Mammary epithelial cell (primary cell): ENCODE measurements at regions not wholly inside any gene's neighbourhood (a gene's known extent, or its start where the extent isn't known, plus 50 kb on each side); places are given as distances from the start of the nearest gene placed in this dataset.

Experiments
- EZH2 ChIP-seq: IDR thresholded peaks from 2 replicates; pipeline ENCODE4 v1.6.1; 2012; ENCODE audit warnings: low read length, inconsistent platforms, borderline replicate concordance
- TF ChIP-seq, protein P1 (sequence below), 2 donors: IDR thresholded peaks in 1 of 2; conservative IDR thresholded peaks in 1 of 2; 2 replicates each; pipeline ENCODE4 v1.5.1; 2011 to 2012; ENCODE audit warnings: inconsistent platforms in 2 of 2, low read length in 2 of 2, mild to moderate bottlenecking in 2 of 2, control low read depth in 1 of 2, low read depth in 1 of 2; ENCODE audit not compliant: insufficient read depth in 1 of 2; ENCODE audit errors: extremely low read depth in 1 of 2

DNA sequence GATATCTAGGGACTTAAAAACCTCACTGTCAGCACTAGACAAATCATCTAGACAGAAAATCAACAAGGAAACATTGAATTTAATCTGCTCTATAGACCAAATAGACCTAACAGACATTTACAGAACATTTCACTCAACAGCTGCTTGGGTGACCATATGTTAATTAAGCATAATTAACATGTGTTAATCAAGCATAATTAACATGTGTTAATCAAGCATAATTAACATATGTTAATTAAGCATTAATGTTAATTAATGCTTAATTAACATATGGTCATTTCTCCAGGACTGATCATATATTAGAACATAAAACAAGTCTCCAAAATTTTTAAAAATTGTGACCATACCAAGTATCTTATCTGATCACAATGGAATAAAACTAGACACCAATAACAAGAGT, 137.3 kb upstream of the MME start:
- TF ChIP-seq EZH2 = no peak
- TF ChIP-seq, protein P1, sequence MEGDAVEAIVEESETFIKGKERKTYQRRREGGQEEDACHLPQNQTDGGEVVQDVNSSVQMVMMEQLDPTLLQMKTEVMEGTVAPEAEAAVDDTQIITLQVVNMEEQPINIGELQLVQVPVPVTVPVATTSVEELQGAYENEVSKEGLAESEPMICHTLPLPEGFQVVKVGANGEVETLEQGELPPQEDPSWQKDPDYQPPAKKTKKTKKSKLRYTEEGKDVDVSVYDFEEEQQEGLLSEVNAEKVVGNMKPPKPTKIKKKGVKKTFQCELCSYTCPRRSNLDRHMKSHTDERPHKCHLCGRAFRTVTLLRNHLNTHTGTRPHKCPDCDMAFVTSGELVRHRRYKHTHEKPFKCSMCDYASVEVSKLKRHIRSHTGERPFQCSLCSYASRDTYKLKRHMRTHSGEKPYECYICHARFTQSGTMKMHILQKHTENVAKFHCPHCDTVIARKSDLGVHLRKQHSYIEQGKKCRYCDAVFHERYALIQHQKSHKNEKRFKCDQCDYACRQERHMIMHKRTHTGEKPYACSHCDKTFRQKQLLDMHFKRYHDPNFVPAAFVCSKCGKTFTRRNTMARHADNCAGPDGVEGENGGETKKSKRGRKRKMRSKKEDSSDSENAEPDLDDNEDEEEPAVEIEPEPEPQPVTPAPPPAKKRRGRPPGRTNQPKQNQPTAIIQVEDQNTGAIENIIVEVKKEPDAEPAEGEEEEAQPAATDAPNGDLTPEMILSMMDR (conservative IDR thresholded peaks at IDR 0.05 in 1 of 2, IDR thresholded peaks at IDR 0.05 in 1 of 2; ENCODE audit: extremely low read depth in 1 of 2, insufficient read depth in 1 of 2, low read depth in 1 of 2, low read length in 2 of 2) = no peak
